ENCODE measurements at regions not wholly inside any gene's neighbourhood (a gene's known extent, or its start where the extent isn't known, plus 50 kb on each side); places are given as distances from the start of the nearest gene placed in this dataset.

GRCh38 chr5:165913059-165913458 is 2378.4 kb upstream of the WWC1 start:
- TF ChIP-seq CTCF (optimal IDR thresholded peaks at IDR 0.05 in 1 of 3, IDR thresholded peaks at IDR 0.05 in 1 of 3, conservative IDR thresholded peaks at IDR 0.05 in 1 of 3; ENCODE audit: extremely low read depth in 1 of 3, insufficient read depth in 2 of 3, low read length in 3 of 3): no peak
- no peak for TF ChIP-seq EZH2 (IDR thresholded peaks at IDR 0.05; ENCODE audit: low read length)
- no peak overlapping the region for H3K4me3 ChIP-seq (ENCODE audit: control insufficient read depth in 2 of 3, extremely low read depth in 1 of 3, insufficient read depth in 2 of 3, low read depth in 1 of 3, low read length in 3 of 3)
- no peaks in the 10 kb centered on the region for H3K9me1 ChIP-seq (ENCODE audit: control insufficient read depth, extremely low read depth, insufficient read depth, low read length)
- no peak overlapping the region for H3K9ac ChIP-seq (ENCODE audit: control insufficient read depth, extremely low read depth, insufficient read depth, low read length)
- H4K20me1 ChIP-seq (ENCODE audit: control insufficient read depth, extremely low read depth, insufficient read depth, low read length): no peaks in the 10 kb centered on the region
- H3K4me1 ChIP-seq (ENCODE audit: control insufficient read depth, extremely low read depth, insufficient read depth, low read length): no peaks in the 10 kb centered on the region
- no peak overlapping the region for H3K27ac ChIP-seq (ENCODE audit: control insufficient read depth, insufficient read depth, low read length)
- no peak for DNase-seq (ENCODE audit: low read depth, low spot score)
- dilution Hi-C loops (cut with MboI; ENCODE audit: extremely low pct_ligation_motif_present, low sequenced_read_pairs): no loop called here
- no peak for FAIRE-seq
- no peak overlapping the region for H2AFZ ChIP-seq (ENCODE audit: control insufficient read depth, low read length)
- H3K9me3 ChIP-seq (ENCODE audit: control insufficient read depth, low read depth, low read length): no peaks in the 10 kb centered on the region
- H3K36me3 ChIP-seq (ENCODE audit: control insufficient read depth in 2 of 2, extremely low read depth in 1 of 2, insufficient read depth in 2 of 2, low read length in 2 of 2): no peaks in the 10 kb centered on the region
- H3K4me2 ChIP-seq (ENCODE audit: control insufficient read depth, extremely low read depth, insufficient read depth, low read depth, low read length): no peak overlapping the region
- H3K27me3 ChIP-seq (ENCODE audit: control insufficient read depth, extremely low read depth, insufficient read depth, low read length): no peaks in the 10 kb centered on the region
- H3K79me2 ChIP-seq (ENCODE audit: control insufficient read depth, insufficient read depth, low read length): no peaks in the 10 kb centered on the region

- no peaks in the 10 kb centered on the region for H3K9me3 ChIP-seq (ENCODE audit: control insufficient read depth, low read depth, low read length)
- no peak for TF ChIP-seq CTCF (optimal IDR thresholded peaks at IDR 0.05 in 1 of 3, IDR thresholded peaks at IDR 0.05 in 1 of 3, conservative IDR thresholded peaks at IDR 0.05 in 1 of 3; ENCODE audit: extremely low read depth in 1 of 3, insufficient read depth in 2 of 3, low read length in 3 of 3)
- no peak for TF ChIP-seq EZH2 (IDR thresholded peaks at IDR 0.05; ENCODE audit: low read length)
- H3K4me2 ChIP-seq (ENCODE audit: control insufficient read depth, extremely low read depth, insufficient read depth, low read depth, low read length): no peak overlapping the region
- no peak overlapping the region for H3K27ac ChIP-seq (ENCODE audit: control insufficient read depth, insufficient read depth, low read length)
- no peaks in the 10 kb centered on the region for H3K9me1 ChIP-seq (ENCODE audit: control insufficient read depth, extremely low read depth, insufficient read depth, low read length)
- no peak for FAIRE-seq
- H3K36me3 ChIP-seq (ENCODE audit: control insufficient read depth in 2 of 2, extremely low read depth in 1 of 2, insufficient read depth in 2 of 2, low read length in 2 of 2): no peaks in the 10 kb centered on the region
- dilution Hi-C loops (cut with MboI; ENCODE audit: extremely low pct_ligation_motif_present, low sequenced_read_pairs): no loop called here
- no peak for DNase-seq (ENCODE audit: low read depth, low spot score)
- no peaks in the 10 kb centered on the region for H3K27me3 ChIP-seq (ENCODE audit: control insufficient read depth, extremely low read depth, insufficient read depth, low read length)
- H2AFZ ChIP-seq (ENCODE audit: control insufficient read depth, low read length): no peak overlapping the region
- H4K20me1 ChIP-seq (ENCODE audit: control insufficient read depth, extremely low read depth, insufficient read depth, low read length): no peaks in the 10 kb centered on the region
- no peaks in the 10 kb centered on the region for H3K79me2 ChIP-seq (ENCODE audit: control insufficient read depth, insufficient read depth, low read length)
- no peak overlapping the region for H3K4me3 ChIP-seq (ENCODE audit: control insufficient read depth in 2 of 3, extremely low read depth in 1 of 3, insufficient read depth in 2 of 3, low read depth in 1 of 3, low read length in 3 of 3)
- H3K4me1 ChIP-seq (ENCODE audit: control insufficient read depth, extremely low read depth, insufficient read depth, low read length): no peaks in the 10 kb centered on the region
- no peak overlapping the region for H3K9ac ChIP-seq (ENCODE audit: control insufficient read depth, extremely low read depth, insufficient read depth, low read length)
Observed at GRCh38 chr5:165914456-165914855, 2377.0 kb upstream of the WWC1 start.

Data from keratinocyte (primary cell).